ENCODE measurements at regions not wholly inside any gene's neighbourhood (a gene's known extent, or its start where the extent isn't known, plus 50 kb on each side); places are given as distances from the start of the nearest gene placed in this dataset.
"Not testable (repeated sequence)": the region's sequence is repeated elsewhere in the genome, so short reads cannot be mapped to it uniquely, and the experiment has no call there.

DNA sequence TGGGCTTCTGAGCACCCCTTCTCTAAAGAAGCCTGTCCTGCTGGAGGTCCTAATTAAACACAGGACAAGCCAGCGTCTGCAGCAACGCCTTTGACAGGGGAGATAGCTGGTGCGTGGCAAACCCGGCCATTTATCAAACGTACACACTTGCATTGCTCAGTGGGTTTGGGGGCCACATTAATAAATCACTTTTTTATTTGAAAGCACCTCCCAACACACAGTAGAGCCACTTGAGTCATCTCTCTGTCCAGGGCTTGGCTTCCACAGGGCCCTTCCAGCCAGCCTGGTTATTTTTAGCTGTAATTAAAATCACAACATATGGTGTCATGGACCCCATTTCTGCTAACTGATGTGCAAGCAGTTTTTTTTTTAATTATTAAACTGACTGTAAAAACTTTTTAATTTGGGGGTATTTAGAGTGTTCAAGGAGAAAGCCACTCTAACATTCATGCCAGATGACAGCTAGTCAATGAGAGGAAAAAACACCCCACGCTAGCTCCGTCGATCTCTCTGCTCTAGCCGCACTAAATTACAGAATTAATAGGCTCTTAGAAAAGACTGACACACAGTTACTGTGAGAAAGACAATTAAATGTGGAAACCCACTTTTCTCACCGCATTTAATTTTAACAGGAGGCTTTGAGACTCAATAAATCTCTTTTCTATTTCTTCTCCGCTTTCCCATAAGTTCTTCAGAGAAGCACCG lies 201.0 kb upstream of the WSCD1 start:
- DNase-seq (ENCODE audit: low read depth): no peak

DNA sequence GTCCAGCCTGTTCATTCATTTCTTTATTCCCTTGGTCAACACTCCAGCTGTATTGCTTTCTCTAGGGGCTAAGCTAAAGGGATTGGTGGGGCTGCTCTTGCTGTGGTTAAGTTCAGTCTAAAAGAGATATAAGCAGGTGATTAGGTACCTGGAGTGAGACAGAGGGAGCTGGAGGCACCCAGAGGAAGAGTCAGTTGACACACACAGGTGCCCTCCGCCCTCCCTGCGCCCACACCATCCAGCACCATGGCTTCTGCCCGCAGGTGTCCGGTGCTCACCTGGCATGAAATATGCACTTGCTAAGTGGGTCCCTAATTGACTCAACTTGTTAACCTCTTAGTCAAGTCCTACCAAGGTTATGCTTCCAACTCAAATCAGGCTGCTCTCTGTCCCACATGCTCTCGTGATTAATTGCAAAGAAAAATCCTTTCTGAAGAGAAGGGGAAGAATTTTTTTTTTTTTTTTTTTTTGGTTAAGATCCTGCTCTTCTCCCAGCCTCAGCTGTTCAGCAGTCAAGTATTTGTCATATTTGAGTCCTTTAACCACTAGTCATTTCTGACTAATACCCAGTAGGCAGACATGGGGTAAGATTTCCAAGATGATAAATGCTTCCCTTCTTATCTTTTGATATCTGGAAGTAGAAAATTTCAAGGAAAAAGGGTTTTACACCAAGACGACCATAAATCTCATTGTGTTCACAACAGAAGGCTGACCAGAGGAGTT lies 199.8 kb upstream of the WSCD1 start:
- no peak for DNase-seq (ENCODE audit: low read depth)

DNA sequence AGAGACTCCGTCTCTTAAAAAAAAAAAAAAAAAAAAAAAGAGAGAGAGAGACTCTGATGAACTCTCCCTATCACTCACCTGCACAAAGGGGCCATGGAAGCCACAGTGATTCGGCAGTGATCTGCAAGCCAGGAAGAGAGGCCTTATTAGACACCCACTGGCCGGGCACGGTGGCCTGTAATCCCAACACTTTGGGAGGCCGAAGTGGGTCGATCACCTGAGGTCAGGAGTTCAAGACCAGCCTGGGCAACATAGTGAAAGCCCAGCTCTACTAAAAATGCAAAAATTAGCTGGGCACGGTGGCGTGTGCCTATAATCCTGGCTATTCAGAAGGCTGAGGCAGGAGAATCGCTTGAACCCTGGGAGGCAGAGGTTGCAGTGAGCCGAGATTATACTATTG lies 198.5 kb upstream of the WSCD1 start:
- no peak for DNase-seq (ENCODE audit: low read depth)

DNA sequence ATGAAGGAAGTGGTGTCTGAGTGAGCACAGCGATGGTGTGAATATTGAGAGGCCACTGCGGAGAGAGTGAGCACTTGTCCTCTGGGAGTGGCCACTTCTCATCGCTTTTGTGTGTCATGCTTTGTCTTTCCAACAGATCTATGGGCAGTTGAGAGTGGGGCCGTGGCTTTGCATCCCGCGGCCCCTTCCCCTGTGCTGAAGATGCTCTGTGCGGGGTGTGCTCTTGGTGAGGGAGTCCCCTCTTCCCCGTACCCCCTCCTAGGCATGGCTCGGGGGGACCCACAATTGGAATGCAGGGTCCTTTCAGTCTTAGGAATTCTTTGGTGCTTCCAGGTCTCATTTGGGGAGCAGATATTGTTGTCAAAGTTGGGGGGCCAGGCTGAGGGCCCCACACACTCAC lies 197.3 kb upstream of the WSCD1 start:
- no peak for DNase-seq (ENCODE audit: low read depth)

DNA sequence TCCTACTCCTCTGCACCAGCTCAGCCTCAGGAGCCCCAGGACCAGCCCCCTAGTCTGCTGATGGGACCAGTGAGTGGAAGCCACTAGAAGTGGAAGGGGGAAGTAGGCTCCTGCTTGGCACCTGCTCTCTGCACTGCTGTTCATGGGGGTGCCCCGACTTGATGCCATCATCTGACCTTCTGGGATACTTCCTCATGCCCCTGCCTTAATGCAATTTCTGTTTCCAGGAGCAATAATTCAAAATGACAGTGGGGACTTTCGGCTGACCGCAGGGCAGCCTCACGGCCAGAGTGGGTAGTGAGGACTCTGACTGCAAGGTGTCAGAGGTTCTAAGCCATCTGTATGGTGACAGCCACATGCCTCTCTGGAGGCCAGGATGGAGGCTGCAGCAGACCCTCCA lies 196.4 kb upstream of the WSCD1 start:
- no peak for DNase-seq (ENCODE audit: low read depth)

DNA sequence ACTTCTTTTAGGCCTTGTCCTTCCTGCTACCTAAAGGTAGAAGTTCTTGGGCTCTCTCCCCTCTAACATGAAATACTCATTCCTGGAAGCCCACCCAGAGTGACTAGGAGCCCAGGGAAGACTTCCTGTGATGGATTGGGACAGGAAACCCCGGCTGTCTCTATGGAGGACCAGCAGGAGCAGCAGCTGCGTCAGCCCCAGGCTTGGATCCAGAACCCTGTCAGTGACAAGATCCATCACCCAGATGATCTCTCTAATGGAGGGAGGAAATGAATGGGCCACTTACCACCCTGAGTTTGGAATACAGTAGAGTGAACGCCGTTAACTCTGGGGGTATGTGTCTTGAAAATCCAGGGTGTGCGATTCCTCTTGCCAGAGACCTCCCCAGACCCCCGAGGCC lies 195.7 kb upstream of the WSCD1 start:
- DNase-seq (ENCODE audit: low read depth): no peak

DNA sequence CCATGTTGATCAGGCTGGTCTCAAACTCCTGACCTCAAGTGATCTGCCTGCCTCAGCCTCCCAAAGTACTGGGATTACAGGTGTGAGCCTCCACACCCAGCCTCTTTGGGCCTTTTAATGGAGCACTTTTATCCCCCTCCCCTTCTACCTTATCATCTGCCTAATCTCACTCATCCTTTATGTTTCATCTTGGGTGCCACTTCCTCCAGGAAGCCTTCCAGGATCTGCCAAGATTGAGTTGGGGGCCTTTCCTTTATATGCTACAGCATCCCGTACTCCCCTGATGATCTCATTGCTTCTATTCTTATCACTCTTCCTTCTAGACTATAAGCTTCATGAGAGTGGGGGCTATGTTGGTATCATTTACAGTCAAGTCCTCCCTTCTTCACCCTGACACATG lies 192.8 kb upstream of the WSCD1 start:
- no peak for DNase-seq (ENCODE audit: low read depth)

DNA sequence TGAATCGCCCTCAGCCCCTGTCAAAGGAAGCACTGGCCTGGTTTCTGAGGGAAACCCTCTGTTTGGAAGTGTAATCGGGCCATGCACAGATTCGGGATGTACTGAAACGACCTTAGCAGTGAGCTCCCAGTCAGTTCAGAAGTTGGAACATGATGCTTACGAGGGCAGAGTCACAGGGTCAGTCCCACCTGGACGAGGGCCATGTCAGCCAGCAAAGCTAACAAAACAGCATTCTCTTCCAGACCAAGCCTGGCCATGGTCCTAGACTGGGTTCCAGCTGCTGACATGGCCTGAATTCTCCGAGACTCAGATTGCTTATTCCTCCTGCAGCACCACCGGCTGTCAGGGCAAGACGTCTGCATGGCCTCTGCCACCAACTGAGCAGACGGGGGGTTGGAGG lies 192.2 kb upstream of the WSCD1 start:
- DNase-seq (ENCODE audit: low read depth): no peak

DNA sequence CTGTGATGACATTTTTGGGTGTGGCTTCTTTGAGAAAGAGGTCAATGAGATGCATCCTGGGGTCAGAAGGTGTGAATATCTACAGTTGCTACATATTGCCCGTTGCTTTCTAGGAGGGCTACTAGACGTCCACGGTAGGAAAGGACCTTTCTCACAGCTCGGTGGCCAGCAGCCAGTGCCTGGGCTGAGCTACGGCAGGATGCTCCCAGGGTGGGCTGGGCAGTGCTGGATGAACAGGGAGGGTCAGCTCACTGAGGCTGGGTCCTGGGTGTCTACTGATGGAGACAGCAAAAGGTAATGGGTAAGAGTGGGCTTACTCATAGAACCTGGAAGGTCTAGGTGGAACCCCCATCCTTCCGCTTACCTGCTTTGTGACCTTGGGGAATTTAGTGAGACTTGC lies 188.3 kb upstream of the WSCD1 start:
- DNase-seq (ENCODE audit: low read depth): no peak

DNA sequence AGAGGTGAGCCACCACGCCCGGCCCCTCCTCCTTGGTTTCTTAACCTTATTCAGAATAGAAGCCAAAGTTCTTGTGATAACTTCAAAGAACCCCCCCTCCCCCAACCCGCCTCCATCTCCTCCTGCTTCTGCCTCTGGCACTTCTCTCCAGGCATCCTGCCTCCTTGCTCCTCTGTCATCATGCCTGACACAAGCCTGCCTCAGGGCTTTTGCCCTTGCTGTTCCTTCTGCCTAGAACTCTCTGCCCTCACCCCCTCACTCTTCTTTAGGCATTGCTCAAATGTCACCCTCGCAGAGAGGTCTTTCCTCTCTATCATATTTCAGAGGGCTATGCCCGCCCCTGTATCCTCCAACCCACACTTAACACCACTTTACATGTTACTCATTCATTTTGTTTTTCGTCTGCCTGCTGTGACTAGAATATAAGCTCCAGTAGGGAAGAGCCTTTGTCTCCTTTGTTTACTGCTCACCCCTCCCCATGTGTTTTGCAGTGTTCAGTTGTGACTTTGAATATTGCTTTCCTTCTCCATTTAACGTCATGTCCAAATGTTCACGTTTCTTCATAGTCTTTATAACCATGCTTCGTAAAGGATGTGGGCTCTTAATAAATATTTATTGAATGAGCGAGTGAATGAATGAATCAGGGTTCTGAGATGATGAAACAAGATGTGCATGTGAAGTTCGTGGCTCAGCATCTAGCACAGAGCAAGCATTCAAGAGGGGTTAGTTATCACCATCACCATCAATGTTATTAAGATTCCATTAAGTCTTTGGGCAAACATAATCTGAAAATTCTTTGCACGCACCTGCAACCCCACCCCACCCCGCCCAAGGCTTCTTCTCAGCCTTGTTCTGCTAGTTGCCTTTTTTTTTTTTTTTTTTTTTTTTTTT lies 186.2 kb upstream of the WSCD1 start:
- DNase-seq (ENCODE audit: low read depth): no peak

DNA sequence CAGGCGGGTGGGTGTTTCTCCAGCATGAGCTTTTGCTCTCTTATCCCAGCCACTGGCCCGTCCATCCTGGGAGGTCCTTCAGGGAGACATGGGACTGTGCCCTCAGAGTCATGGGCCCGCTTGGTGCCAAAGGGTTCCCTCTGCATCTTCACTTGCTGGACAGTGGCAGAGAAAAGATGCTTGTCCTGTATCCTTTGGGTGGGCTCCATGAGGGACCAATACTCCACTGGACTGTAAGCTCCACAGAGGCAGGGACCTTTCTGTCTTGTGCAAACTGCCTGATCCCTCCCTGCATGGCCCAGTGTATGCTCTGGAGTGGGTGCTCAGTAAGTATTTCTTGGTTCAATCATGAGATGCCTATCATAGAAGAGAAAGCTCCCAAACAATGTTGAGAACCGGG lies 184.8 kb upstream of the WSCD1 start:
- no peak for DNase-seq (ENCODE audit: low read depth)

DNA sequence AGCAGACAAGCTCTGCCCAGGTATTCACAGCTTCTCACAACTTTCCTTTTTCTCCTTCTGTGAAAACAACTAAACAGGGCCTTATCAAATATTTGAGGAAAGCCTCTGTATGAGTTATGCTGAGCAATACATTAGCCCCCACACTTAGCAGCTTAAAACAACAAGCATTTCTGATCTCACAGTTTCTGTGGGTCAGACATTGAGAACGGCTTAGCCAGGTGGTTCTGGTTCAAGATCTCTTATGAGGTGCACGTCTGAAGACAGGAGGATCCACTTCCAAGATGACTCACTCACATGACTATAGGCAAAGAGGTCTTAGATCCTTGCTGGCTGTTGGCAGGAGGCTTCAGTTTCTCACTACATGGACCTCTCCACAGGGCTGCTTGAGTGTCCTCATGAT lies 181.4 kb upstream of the WSCD1 start:
- no peak for DNase-seq (ENCODE audit: low read depth)

DNA sequence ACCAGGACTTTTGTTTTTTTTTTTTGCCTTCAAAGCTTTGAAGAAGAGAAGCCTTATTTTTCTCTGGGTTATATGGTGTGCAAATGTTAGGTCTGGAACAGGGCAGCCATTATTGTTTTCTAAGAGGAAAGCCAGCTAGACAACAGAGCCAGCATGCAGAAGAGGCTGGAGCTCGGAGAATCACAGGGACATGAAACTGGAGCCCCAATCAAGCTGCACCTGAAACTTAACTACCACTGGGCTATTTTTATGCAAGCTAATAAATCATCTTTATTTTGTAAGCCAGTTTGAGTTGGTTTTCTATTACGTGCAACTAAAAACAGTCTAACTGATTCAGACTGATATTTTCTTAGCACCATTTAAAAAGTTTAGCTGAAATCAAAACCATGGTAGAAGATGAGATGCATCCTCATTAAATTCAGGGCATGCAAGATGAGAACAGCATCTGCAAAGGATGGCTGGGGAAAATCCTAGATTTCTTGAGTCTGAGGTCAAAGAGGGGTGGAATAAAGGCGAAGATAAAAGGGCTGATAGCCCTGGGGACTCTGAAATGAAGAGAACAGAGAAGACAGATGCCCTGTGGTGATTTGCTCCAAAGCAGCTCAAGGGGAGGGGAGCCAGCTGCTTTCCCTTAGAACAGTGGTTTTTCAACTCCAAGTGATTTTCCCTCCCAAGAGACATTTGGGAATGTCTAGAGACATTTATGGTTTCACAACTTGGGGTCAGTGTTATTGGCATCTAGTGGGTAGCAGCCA lies 177.1 kb upstream of the WSCD1 start:
- DNase-seq (ENCODE audit: low read depth): no peak

DNA sequence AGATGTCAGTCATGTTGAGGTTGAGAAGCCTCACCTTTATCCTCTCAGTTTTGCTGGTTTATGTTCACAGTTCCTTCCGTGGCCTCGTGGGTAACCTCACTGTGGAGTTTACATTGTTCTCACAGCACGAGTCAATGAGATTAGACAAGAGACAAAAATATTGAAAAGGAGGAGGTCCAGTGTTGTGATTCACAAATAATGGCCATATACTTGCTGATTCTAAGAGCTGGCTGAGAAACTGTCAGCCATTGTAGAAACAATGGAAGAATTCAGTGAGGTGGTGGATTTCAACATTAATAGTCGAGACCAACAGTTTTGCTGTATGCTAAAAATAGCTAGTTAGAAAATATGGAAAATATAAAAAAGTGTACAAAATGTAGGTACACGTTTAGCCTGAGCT lies 176.4 kb upstream of the WSCD1 start:
- DNase-seq (ENCODE audit: low read depth): no peak

DNA sequence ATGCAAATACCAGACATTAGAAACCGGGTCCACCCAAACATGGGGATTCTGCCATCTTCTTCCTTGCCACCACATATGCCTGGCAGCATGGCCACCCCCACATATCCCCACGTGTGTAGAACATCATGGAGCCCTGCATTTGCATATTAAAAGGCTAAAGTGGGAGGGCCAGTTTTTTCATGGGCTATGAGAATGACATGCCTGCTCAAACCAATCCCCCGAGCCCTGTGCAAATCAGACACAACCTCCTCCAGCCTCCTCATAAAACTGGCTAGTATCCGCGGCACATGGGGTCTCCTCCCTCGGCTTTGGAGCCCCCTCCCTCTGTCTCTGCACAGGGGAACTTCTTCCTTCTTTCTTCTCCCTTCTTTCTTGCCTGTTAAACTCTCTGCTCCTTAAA lies 174.9 kb upstream of the WSCD1 start:
- DNase-seq (ENCODE audit: low read depth): no peak

DNA sequence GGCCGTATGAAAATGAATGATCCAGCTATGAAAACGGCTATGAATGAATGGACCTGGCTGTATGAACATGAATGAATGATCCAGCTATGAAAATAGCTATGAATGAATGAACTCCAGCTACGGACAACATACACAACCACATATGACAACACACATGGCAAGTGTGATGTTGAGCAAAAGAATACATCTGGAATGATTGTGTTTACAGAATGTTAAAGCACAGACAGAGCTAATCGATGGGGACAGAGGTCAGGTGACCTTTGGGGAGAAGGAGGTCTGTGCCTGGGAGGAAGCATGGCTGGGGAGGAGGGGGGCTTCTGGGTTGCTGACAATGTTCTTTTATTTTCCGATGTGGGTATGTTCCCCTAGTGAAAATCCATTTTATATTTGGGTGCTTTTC lies 174.0 kb upstream of the WSCD1 start:
- DNase-seq (ENCODE audit: low read depth): no peak

DNA sequence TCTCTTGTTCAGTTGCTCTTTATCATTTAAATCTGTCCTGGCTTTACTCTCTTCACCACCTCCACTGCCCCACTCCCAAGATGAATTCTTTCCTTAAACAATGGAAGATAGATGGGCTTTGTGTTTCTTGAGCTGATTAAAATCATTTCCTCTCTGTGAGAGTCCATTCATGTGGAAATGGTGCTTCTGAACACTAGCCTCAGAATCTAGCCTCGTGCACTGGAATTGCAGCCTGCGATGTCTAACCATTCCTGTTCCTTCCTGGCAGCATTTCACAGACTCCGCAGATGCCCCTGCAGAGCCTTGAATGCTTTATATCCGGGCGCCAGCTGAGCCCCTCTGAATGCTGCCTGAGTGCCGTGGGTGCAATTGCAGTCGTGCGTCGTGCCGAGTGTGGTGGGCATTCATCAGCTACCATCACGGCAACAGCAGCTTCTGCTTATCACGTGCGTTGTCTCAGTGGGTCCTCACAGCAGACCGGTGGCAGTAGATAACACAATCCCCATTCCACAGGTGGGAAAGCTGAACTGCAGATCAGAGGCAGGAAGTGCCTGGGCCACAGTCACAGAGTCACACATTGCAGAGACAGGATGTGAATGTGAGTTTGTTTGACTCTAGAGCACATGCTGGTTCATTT lies 172.8 kb upstream of the WSCD1 start:
- no peak for DNase-seq (ENCODE audit: low read depth)

DNA sequence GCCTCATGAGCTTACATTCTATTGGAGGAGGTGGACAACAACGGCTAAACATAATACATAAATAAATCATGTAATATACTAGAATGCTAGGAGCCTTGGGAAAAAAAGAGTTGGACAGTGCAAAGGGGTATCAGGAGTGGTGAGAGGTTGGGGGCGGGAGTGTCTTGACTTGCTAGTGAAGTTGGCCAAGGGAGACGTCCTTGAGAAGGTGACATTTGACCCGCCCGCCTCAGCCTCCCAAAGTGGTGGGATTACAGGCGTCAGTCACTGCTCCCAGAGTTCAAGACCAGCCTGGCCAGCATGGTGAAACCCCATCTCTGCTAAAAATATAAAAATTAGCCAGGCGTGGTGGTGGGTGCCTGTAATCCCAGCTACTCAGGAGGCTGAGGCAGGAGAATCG lies 172.2 kb upstream of the WSCD1 start:
- not testable (repeated sequence) for DNase-seq (ENCODE audit: low read depth)

DNA sequence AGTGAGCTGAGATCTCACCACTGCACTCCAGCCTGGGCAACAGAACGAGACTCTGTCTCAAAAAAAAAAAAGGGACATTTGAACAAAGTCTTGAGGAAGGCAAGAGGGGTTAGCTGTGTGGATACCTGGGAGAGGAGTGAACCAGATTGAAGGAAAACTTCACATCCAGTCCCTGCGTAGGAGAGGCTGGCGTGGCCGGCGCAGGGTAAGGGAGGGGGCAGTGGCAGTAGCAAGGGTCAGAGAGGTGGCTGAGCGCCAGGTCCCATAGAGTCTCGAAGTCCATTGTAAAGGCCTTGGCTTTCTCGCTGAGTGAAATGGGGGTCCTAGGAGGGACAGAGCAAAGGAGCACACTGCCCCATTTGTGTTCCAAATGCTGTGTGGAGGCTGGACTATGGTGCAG lies 171.8 kb upstream of the WSCD1 start:
- DNase-seq (ENCODE audit: low read depth): no peak

DNA sequence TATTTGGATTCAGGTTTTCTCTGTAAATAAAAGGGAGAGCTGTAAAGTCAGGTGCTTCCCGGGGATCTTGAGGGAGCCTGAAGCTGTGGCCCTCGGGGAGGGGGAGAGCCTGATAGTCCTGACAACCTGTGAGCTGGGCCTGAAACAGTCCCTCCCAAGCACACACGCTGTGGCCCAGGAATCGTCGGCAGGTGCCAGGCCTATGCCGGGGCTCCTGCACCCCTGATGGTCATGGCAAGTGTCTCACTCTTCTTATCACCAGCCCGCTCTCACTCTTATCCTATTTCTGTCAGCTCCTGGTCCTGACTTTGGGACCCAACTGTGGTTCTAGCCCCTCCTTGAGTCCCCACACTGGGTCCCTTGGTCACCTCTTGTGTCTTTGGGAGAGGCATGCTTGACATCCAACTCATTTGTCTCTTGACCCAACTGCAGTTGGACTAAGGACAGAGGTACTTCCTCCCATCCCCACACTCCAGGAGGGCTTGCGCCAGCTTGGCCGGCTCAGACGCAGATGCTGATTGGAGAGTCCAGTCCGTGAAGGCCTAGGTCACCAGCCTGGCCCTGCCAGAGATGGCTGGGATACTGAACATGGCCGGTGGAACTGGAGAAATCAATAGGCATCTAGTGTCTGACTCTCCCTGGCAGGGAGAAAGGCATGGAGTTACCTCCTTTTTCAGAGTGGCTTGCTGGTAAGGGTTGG lies 170.5 kb upstream of the WSCD1 start:
- DNase-seq (ENCODE audit: low read depth): no peak

DNA sequence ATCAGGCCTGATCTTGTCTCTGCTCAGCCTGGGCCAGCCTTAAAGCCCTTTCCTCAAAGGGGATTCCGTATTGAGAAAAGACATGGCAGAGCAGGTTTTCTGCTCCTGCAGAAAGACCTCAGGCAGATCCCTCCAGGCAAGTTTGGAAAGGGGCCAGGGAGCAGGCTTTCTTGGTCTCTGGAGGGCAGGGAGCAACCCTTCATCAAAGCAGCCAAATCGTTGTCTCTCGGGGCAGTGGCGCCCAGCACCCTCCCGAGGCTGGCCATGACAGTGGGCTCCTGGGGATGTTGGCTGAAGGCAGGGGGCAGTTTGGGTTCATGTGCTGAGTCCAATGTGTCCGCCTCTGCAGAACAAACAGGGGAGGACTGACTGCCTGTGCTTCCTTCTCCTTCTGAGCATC lies 168.4 kb upstream of the WSCD1 start:
- no peak for DNase-seq (ENCODE audit: low read depth)
